Brain microvascular endothelial cell (primary cell): ENCODE measurements at regions not wholly inside any gene's neighbourhood (a gene's known extent, or its start where the extent isn't known, plus 50 kb on each side); places are given as distances from the start of the nearest gene placed in this dataset.

Source experiments
- DNase-seq: peaks from one replicate; pipeline ENCODE4 v3.0.0-alpha.2; 2020
- H3K27ac ChIP-seq: fragments of 250-450 bp; sonication (Bioruptor Pico); 2 replicates; pipeline ENCODE4 v1.5.1; 2020; ENCODE audit warnings: mild to moderate bottlenecking, moderate library complexity
- H3K27me3 ChIP-seq: fragments of 250-450 bp; sonication (Bioruptor Pico); replicated peaks from 2 replicates; pipeline ENCODE4 v1.5.1; 2020; ENCODE audit warnings: mild to moderate bottlenecking
- H3K36me3 ChIP-seq: fragments of 250-450 bp; sonication (Bioruptor Pico); replicated peaks from 2 replicates; pipeline ENCODE4 v1.5.1; 2020; ENCODE audit warnings: mild to moderate bottlenecking
- H3K4me3 ChIP-seq: 2 replicates; pipeline ENCODE4 v1.5.1; 2011; ENCODE audit warnings: low read depth, mild to moderate bottlenecking, control low read depth, low read length, moderate library complexity
- in situ Hi-C: cut with HindIII; loops from 2 replicates; pipeline ENCODE4 v1.10.0; 2017; ENCODE audit warnings: low sequenced_read_pairs, low pct_ligation_motif_present
- TF ChIP-seq, protein P1 (sequence below): IDR thresholded peaks from 2 replicates; pipeline ENCODE4 v1.5.1; 2011; ENCODE audit warnings: low read depth, mild to moderate bottlenecking, moderate library complexity, low read length, control low read depth, inconsistent platforms; ENCODE audit errors: missing control alignments

GRCh38 chr7:84492098-84493034 is 297.8 kb upstream of the SEMA3A start:
- TF ChIP-seq, protein P1, sequence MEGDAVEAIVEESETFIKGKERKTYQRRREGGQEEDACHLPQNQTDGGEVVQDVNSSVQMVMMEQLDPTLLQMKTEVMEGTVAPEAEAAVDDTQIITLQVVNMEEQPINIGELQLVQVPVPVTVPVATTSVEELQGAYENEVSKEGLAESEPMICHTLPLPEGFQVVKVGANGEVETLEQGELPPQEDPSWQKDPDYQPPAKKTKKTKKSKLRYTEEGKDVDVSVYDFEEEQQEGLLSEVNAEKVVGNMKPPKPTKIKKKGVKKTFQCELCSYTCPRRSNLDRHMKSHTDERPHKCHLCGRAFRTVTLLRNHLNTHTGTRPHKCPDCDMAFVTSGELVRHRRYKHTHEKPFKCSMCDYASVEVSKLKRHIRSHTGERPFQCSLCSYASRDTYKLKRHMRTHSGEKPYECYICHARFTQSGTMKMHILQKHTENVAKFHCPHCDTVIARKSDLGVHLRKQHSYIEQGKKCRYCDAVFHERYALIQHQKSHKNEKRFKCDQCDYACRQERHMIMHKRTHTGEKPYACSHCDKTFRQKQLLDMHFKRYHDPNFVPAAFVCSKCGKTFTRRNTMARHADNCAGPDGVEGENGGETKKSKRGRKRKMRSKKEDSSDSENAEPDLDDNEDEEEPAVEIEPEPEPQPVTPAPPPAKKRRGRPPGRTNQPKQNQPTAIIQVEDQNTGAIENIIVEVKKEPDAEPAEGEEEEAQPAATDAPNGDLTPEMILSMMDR: no peak
- no peak overlapping the region for H3K4me3 ChIP-seq
- H3K27me3 ChIP-seq: no peaks in the 10 kb centered on the region
- H3K36me3 ChIP-seq: no peaks in the 10 kb centered on the region
- no peak overlapping the region for H3K27ac ChIP-seq
- no peak for DNase-seq
- in situ Hi-C loops: loop anchor here (25.0 kb wide), 1 partner anchor 520 kb away; no protein-coding TSS in a partner anchor

DNA sequence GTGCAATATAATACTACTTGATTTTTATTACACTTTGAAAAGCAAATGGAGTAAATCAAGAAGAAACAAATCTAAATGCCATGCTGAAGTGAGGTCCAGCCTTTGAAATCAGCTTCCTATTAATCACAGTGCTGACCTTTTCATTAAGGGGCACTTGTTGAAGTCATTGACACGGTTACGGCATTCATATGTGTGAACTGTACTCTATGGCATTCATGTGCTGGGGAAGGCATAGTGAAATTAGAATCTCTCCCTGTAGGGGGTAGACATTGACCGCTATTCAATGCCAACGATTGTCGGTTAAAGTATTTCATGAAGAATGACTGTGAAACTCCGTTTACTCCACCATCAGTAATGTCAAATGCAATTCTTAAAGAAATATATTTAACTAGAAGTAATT is 296.1 kb upstream of the SEMA3A start:
- TF ChIP-seq, protein P1: peak; percentile 40
- in situ Hi-C loops: loop anchor here (25.0 kb wide), 1 partner anchor 522 kb away; no protein-coding TSS in a partner anchor
- Histone ChIP-seq H3K27ac (no peak overlapping the region), H3K27me3 (no peaks in the 10 kb centered on the region), H3K36me3 (no peaks in the 10 kb centered on the region), H3K4me3 (no peak overlapping the region)
- DNase-seq: peak; percentile 64

DNA sequence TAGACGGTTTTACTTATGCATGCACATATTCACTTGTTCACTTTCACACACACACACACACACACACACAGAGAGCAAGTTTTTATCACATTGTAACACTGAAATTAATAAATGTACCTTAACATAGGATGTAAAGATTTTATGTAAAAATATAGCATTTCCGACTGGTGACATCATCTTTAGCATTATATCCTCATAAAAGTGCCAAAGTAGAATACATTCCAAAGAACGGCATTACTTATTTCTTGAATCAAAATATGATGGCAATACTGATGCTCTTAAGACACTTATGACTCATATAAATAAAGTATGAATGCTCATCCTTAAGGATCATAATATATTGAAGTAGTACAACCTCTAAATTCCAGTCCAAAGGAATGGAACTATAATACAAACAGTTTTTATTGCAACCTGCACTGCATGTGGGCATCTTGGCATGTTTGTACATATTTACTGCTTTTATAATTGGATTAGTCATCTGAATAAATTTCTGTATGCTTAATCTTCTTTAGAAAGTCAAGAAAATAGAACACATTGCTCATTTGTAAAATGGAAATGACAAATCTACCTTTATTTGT is 290.0 kb upstream of the SEMA3A start:
- H3K36me3 ChIP-seq: no peaks in the 10 kb centered on the region
- TF ChIP-seq, protein P1: no peak
- H3K4me3 ChIP-seq: no peak overlapping the region
- no peak overlapping the region for H3K27ac ChIP-seq
- in situ Hi-C loops: loop anchor here (25.0 kb wide), 1 partner anchor 528 kb away; no protein-coding TSS in a partner anchor
- no peak for DNase-seq
- no peaks in the 10 kb centered on the region for H3K27me3 ChIP-seq

GRCh38 chr7:84482476-84482875 is 287.9 kb upstream of the SEMA3A start:
- H3K4me3 ChIP-seq: no peak overlapping the region
- no peak overlapping the region for H3K27ac ChIP-seq
- in situ Hi-C loops: loop anchor here (25.0 kb wide), 1 partner anchor 530 kb away; no protein-coding TSS in a partner anchor
- no peaks in the 10 kb centered on the region for H3K36me3 ChIP-seq
- TF ChIP-seq, protein P1: no peak
- no peak for DNase-seq
- H3K27me3 ChIP-seq: no peaks in the 10 kb centered on the region

DNA sequence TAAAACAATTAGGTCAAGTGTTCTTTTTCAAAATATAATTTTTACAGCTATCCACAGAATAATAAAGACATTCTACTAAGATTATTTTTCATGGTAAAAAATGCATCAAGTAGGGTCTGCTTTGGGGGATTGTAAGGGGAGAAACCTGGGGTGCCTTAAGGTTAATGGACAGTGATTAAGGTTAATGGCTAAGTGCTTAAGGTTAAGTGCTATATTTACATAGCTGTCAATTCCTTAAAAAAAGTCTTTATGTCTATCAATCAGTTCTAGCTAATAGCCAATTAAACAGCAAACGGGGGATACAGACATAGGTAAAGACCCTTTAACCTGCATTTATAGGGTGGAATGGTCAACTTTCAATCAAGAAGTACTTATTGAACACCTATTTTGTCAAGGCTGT is 284.5 kb upstream of the SEMA3A start:
- H3K27ac ChIP-seq: no peak overlapping the region
- TF ChIP-seq, protein P1: no peak
- no peaks in the 10 kb centered on the region for H3K36me3 ChIP-seq
- in situ Hi-C loops: loop anchor here (25.0 kb wide), 1 partner anchor 533 kb away; no protein-coding TSS in a partner anchor
- H3K27me3 ChIP-seq: no peaks in the 10 kb centered on the region
- DNase-seq: no peak
- no peak overlapping the region for H3K4me3 ChIP-seq
